SJCRH30 (cell line): ENCODE measurements at regions not wholly inside any gene's neighbourhood (a gene's known extent, or its start where the extent isn't known, plus 50 kb on each side); places are given as distances from the start of the nearest gene placed in this dataset.

ENCODE experiments used
- DNase-seq, 2 experiments: peaks; one replicate each; pipeline ENCODE4 v3.0.0-alpha.2; 2015 to 2020
- H3K27ac ChIP-seq: fragments of 250-450 bp; sonication (Bioruptor Pico); 2 replicates; pipeline ENCODE4 v1.5.1; 2020; ENCODE audit warnings: mild to moderate bottlenecking, moderate library complexity
- H3K27me3 ChIP-seq: fragments of 250-450 bp; sonication (Bioruptor Pico); 2 replicates; pipeline ENCODE4 v1.5.1; 2020; ENCODE audit warnings: mild to moderate bottlenecking, moderate library complexity
- H3K36me3 ChIP-seq: fragments of 250-450 bp; sonication (Bioruptor Pico); 2 replicates; pipeline ENCODE4 v1.5.1; 2020; ENCODE audit warnings: mild to moderate bottlenecking, moderate library complexity
- H3K4me1 ChIP-seq: fragments of 250-450 bp; sonication (Bioruptor Pico); 2 replicates; pipeline ENCODE4 v1.5.1; 2020; ENCODE audit warnings: mild to moderate bottlenecking, moderate library complexity
- H3K4me3 ChIP-seq: fragments of 250-450 bp; sonication (Bioruptor Pico); 2 replicates; pipeline ENCODE4 v1.5.1; 2020; ENCODE audit warnings: mild to moderate bottlenecking, moderate library complexity
- H3K9me3 ChIP-seq: fragments of 250-450 bp; sonication (Bioruptor Pico); replicated peaks from 2 replicates; pipeline ENCODE4 v1.5.1; 2020; ENCODE audit warnings: mild to moderate bottlenecking, moderate library complexity

DNA sequence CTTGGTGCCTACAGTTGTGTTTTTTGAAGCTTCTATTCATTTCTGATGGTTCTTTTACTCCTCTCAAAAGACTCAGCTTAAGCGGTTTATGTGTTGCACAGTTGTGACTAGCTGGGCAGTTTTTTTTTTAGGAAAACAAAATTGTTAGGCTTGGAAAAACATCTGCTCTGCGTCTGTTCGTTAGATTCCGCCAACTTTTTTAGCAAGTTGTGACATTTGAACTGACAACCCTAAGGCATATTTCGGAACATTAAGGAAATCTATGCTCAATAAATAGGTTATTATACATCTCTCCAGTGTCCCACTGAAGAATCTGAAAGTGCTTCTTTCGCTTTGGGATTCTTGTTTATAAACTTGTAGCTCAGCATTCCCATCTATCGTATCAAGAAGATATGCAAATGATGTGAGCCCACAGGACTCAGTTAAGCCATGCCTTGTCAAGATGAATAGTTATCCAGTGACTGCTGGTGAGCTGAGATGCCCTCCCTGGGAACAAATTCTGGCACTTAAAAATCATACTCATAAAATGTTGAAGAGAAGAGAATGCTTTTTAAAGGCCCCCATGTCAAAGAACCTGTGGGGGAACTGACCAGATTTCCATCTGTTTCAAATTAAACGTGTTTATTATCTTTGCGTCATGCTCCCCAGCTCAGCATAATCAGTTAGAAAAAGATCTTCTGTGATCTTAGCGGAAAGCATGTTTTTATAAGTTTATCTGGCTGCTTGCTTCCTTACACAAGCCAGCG lies 109.0 kb upstream of the FAM20A start:
- H3K27me3 ChIP-seq: no peaks in the 10 kb centered on the region
- H3K4me3 ChIP-seq: no peak overlapping the region
- H3K9me3 ChIP-seq: no peaks in the 10 kb centered on the region
- no peak overlapping the region for H3K27ac ChIP-seq
- H3K4me1 ChIP-seq: peaks cover 27% of the 10 kb centered on the region
- H3K36me3 ChIP-seq: no peaks in the 10 kb centered on the region
- DNase-seq: no peak

DNA sequence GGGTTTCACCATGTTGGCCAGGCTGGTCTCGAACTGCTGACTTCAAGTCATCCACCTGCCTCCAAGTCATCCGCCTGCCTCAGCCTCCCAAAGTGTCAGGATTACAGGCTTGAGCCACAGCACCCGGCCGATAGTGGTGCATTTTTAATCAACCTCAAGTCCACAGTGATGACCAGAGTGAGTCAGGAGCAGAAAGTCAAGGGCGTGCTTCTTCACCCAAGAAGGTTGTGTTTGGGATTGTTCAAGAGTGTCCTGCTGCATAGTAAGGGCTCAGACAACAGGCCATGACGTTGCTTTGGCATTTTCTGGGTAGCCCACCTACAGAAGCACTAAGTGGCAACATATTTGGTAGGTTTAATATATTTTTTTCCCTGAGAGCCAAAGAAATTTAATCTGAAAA lies 108.3 kb upstream of the FAM20A start:
- no peak overlapping the region for H3K4me3 ChIP-seq
- H3K27me3 ChIP-seq: no peaks in the 10 kb centered on the region
- no peaks in the 10 kb centered on the region for H3K36me3 ChIP-seq
- peaks cover 33% of the 10 kb centered on the region for H3K4me1 ChIP-seq
- DNase-seq: no peak
- H3K27ac ChIP-seq: no peak overlapping the region
- H3K9me3 ChIP-seq: no peaks in the 10 kb centered on the region

DNA sequence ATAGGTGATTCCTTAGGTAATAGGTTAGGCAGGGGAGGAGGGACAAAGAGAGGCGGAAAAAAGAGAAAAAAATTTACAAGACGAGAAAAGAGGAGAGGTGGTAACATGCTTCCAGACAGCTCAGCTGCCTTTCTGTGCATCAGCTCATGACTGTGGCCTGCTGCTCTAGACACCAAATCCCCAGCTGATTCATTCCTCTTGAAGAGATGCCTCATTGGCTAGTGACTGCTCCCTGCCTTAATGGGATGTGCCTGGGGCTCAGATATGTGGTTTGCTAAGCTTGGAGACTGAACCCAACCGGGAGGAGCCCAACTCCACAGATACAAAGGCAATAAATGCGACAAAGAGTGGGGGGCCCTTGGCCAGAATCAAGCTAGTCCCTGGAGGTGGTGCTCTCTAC lies 105.9 kb upstream of the FAM20A start:
- peak; percentile 67 to 81 for DNase-seq

DNA sequence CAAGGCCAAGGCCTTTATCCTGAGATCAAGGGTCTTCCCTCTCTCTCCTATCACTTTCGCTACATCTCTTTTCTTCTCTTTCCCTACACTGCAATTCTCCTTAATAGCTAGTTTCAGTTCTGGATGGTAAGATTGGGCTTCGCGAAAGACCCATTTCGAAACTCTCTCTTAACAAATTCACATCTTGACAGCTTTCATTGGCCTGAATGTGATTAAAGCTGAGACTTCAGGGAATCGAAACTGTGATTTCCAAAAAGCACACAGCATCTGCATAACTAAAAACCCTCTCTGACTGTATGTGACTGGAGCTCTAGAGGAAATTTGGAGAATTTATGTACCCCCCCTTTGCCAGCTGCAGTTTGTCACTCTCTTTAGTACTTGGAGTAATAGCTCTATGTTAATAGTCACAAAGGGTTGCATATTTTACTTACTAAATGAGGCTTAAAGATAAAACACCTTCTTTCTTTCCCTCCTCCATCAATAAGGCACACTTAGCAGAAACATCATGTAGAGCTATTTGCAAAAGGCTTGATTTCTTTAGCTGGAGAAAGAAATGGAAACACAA lies 105.3 kb upstream of the FAM20A start:
- H3K36me3 ChIP-seq: no peaks in the 10 kb centered on the region
- no peaks in the 10 kb centered on the region for H3K9me3 ChIP-seq
- peak overlapping the region; percentile 50 for H3K27ac ChIP-seq
- H3K27me3 ChIP-seq: no peaks in the 10 kb centered on the region
- peaks cover 37% of the 10 kb centered on the region for H3K4me1 ChIP-seq
- no peak for DNase-seq
- no peak overlapping the region for H3K4me3 ChIP-seq

More for the DNA sequence above, 105.9 kb upstream of the FAM20A start:
- H3K27me3 ChIP-seq: no peaks in the 10 kb centered on the region
- H3K9me3 ChIP-seq: no peaks in the 10 kb centered on the region
- H3K36me3 ChIP-seq: no peaks in the 10 kb centered on the region
- peak overlapping the region; percentile 50 for H3K27ac ChIP-seq
- peaks cover 34% of the 10 kb centered on the region for H3K4me1 ChIP-seq
- no peak overlapping the region for H3K4me3 ChIP-seq

DNA sequence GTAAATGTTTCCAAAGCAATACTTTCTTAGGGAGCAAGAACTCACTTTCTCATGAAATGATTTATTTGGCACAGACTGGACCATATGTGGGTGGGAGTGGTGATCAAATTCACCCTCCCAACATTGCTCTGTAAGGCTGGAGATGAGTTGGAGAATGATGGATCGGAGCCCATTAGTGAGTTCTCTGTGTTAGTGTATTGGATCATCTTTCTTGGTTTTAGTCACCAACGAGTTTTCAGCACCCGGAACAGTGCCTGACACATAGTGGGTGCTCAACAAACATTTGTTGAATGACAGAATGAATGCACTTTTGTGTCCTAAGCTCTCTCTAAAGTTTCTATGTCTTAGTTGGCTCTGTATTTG lies 104.5 kb upstream of the FAM20A start:
- H3K4me1 ChIP-seq: peaks cover 45% of the 10 kb centered on the region
- no peaks in the 10 kb centered on the region for H3K36me3 ChIP-seq
- H3K27me3 ChIP-seq: no peaks in the 10 kb centered on the region
- DNase-seq: no peak
- H3K4me3 ChIP-seq: no peak overlapping the region
- H3K9me3 ChIP-seq: no peaks in the 10 kb centered on the region
- peak overlapping the region; percentile 44 for H3K27ac ChIP-seq

DNA sequence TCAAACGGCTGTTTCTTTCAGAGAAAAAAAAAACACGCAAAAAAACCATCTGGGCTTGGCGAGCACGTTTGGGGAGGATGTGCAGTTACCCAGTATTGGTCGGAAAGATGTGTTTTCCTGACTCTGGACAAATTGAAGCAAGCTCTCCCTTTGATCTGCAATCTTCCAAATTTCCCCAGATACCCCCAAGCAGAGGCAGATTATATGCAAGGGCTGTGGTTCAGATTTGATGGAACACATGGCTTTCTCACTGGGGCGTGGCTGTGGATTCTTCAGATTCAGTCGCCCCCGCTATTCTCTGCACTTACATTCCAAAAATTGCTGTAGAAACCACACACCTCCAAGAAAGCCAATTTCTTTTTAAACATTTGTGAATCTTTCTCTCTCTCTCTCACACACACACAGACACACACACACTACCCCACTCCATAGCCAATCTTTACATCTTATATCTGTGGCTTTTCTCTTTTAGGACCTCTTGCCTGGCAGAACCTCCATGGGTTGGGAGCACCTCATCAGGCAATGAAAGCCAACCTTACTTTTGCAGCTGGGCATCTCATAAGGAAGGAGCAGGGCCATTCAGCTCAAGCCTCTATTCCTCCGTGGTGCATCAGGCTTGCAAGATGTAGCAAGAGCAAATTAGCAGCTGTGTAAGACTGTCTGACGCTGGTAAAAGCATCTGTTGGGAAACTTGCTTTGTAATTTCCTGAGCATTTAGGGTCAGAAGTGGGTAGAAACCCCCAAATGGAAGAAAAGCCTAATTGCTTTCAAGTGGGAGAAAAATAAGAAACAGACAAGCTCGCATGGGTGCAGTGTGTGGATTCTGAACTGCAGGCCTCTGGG lies 103.9 kb upstream of the FAM20A start:
- Histone ChIP-seq H3K4me3 (no peak overlapping the region), H3K27me3 (no peaks in the 10 kb centered on the region), H3K27ac (peak overlapping the region; percentile 44), H3K36me3 (no peaks in the 10 kb centered on the region), H3K9me3 (no peaks in the 10 kb centered on the region), H3K4me1 (peaks cover 45% of the 10 kb centered on the region)
- DNase-seq: peak; percentile 32 to 38

DNA sequence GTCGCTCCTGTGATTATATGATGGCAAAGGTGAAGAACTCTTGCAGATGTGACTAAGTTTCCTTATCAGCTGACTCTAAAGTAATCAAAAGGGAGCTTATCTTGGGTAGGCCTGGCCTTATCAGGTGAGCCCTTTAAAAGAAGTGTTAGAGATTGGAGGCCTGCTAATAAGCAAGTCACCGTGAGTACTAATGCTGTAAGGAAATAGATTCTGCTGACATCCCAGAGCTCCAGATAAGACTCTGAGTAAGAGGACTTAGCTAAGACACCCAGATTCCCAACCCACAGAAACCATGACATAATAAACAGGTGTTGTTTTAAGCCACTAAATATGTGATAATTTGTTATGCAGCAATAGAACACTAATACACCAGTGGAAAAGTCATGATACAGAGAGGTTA lies 99.9 kb upstream of the FAM20A start:
- peak in 1 of 2 experiments; percentile 67 for DNase-seq
- H3K9me3 ChIP-seq: 0 out of 2 replicates have a peak, but pooled peaks cover 3% of the 10 kb centered on the region
- H3K36me3 ChIP-seq: no peaks in the 10 kb centered on the region
- H3K4me1 ChIP-seq: peaks cover 68% of the 10 kb centered on the region
- no peak overlapping the region for H3K4me3 ChIP-seq
- no peaks in the 10 kb centered on the region for H3K27me3 ChIP-seq
- H3K27ac ChIP-seq: peak overlapping the region; percentile 19; the same call in 1 of the 2 replicates

DNA sequence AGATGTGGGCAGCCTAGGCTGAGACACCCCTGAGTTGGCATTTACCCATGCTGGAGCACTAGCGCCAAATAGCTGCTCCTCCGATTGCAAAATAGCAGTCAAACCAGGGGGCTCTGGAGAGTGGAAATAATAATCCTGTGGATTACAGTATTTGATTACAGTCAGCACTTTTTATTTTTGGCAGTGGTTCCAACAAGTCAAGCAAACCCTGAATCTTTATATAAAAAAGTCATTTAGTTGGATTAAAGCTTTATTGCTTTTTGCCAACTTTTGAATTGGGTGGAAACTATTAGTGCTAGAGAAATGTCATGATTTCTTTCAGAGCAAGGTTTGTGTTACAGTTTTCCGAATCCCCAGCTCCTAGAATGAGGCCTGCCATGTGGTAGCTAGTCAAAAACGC lies 99.3 kb upstream of the FAM20A start:
- no peak for DNase-seq
- H3K9me3 ChIP-seq: 0 out of 2 replicates have a peak, but pooled peaks cover 3% of the 10 kb centered on the region
- peaks cover 70% of the 10 kb centered on the region for H3K4me1 ChIP-seq
- no peaks in the 10 kb centered on the region for H3K36me3 ChIP-seq
- no peaks in the 10 kb centered on the region for H3K27me3 ChIP-seq
- H3K27ac ChIP-seq: no peak overlapping the region
- H3K4me3 ChIP-seq: no peak overlapping the region

DNA sequence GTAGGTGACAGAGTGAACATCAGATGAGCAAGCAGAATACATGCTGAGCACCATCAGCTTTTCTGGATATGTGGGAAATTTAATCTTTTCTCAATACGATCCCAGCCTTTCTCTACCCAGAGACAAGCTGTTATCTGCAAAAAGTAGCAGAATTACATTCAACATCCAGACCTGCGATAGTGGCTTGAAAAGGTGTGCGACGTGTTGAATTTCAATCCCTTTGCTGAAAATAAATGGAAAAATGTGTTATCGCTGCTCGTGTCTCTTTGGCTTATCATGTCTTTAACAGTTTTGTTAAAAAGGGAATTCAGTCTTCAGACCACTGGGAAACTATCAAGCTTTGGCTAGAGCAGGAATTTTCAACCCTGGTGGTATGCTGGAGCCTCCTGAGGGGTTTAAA lies 98.8 kb upstream of the FAM20A start:
- no peak for DNase-seq
- Histone ChIP-seq H3K4me3 (no peak overlapping the region), H3K4me1 (peaks cover 67% of the 10 kb centered on the region), H3K27ac (no peak overlapping the region), H3K9me3 (0 out of 2 replicates have a peak, but pooled peaks cover 3% of the 10 kb centered on the region), H3K27me3 (no peaks in the 10 kb centered on the region), H3K36me3 (no peaks in the 10 kb centered on the region)

DNA sequence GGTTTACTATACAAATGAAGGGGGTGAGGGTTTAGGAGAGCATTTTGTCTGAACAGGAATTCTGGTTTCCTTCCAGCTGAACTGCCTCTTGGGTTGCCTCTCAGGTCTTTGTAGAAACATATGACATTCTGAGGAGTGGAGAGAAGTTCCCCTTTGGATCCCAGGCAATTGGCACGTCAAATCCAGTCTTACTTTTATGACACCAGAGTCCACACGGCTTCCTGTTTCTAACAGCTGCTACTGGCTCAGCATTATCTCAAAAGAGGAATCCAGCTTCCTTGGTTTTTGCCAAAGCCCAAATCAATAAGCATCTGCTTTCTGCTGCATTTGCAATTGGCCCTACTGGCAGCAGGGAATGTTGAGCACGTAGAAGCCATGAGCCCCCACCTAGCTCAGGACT lies 97.6 kb upstream of the FAM20A start:
- Histone ChIP-seq H3K36me3 (no peaks in the 10 kb centered on the region), H3K4me3 (no peak overlapping the region), H3K9me3 (0 out of 2 replicates have a peak, but pooled peaks cover 3% of the 10 kb centered on the region), H3K27me3 (no peaks in the 10 kb centered on the region), H3K27ac (peak overlapping the region; percentile 79), H3K4me1 (peaks cover 75% of the 10 kb centered on the region)
- DNase-seq: peak; percentile 54 to 84

DNA sequence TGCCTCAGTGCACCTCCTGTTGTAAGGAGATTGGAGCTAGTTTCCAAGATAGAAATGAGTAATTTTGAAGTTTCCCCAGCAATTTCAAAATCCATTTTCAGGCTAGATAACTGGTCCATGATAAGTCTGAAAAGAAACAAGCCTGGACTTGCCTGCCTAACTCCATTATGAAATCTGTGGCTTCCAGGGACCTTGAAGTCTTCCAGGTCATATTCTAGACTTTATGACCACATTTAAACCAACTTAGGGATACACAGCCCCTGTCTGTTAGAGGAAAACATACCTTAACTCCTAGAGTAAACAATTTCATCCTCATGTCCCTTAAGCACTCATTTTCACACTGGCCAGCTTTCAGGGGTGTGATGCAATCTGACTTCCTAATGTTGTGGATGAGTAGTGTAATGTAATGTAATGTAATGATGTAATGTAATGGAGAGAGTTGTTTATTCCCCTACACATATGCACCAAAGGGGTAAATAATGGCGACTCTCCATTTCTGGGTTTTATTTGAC lies 96.7 kb upstream of the FAM20A start:
- H3K4me1 ChIP-seq: peaks cover 84% of the 10 kb centered on the region
- DNase-seq: peak in 1 of 2 experiments; percentile 41

DNA sequence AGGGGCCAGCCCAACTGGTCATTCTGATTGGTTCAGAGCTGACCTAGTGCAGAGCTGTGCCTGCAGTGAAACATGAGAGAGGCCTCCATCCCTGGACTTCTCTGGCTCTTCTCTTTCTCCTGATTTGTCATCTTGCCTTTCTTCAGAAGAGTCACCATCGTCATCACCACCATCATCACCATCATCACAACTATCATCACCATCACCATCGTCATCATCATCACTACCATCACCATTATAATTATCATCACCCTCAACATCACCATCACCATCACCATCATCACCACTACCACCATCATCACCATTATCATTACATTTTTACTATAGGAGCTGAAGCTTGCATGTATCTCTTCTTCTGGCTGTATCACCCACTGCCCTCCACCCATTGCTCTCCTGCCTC lies 94.5 kb upstream of the FAM20A start:
- Histone ChIP-seq H3K9me3 (0 out of 2 replicates have a peak, but pooled peaks cover 3% of the 10 kb centered on the region), H3K4me1 (peaks cover 79% of the 10 kb centered on the region), H3K27ac (peak overlapping the region; percentile 87), H3K4me3 (no peak overlapping the region), H3K27me3 (no peaks in the 10 kb centered on the region), H3K36me3 (no peaks in the 10 kb centered on the region)
- DNase-seq: no peak

More for the DNA sequence above, 96.7 kb upstream of the FAM20A start:
- Histone ChIP-seq H3K27ac (peak overlapping the region; percentile 79), H3K36me3 (no peaks in the 10 kb centered on the region), H3K9me3 (0 out of 2 replicates have a peak, but pooled peaks cover 3% of the 10 kb centered on the region), H3K27me3 (no peaks in the 10 kb centered on the region), H3K4me3 (no peak overlapping the region)

DNA sequence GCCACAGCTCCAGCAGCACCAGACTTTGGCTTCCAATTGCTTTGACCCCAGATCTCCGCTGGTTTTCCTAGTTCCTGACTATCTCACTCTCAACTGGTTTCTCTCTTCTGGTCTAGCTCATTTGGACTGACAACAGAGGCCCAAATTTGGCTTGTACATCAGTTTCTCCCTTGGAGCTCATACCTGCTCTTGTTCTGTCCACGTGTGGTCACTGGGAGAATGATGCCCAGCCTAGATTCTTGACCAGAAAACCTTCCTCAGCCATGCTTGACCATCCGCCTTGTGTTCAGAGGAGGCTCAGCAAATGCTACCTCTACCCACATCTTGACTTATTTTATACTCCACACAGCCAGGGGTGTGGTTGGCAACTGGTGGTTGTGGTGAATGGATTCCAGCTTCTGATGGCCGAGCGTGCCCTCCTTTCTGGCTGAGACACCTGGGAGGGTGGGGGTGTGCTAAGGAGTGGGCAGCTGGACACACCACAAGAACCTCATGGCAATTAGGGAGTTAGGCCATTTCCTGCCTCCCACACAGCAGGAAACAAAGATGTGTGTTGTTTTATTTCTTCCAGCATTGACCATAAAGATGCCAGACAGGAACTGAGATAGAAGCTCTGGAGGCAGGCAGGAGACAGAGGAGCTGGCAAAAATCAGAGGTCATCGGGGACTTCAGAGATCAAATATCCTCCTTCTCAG lies 93.8 kb upstream of the FAM20A start:
- H3K36me3 ChIP-seq: no peaks in the 10 kb centered on the region
- peaks cover 72% of the 10 kb centered on the region for H3K4me1 ChIP-seq
- no peak overlapping the region for H3K4me3 ChIP-seq
- H3K27me3 ChIP-seq: no peaks in the 10 kb centered on the region
- 0 out of 2 replicates have a peak, but pooled peaks cover 3% of the 10 kb centered on the region for H3K9me3 ChIP-seq
- peak overlapping the region; percentile 87 for H3K27ac ChIP-seq
- peak; percentile 95 to 97 for DNase-seq

DNA sequence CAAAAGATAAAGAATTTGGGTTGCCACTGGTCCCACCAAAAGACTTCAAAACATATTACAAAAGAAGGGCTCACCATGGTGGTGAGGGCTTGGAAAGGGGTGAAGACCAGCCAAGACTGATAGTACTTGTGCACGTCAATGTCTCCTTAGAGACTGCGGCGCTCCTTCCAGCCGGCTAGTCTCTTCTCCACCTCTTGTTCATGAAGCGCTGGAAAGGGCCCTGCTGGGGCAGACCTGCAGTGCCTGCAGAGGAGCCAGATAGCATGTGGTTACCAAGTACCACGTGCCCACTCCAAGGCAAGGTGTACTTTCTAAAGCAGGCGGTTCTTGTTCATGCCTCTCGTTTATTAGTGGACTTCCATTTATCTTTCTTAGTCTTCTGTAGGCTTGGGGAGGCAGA lies 92.7 kb upstream of the FAM20A start:
- Histone ChIP-seq H3K4me3 (no peak overlapping the region), H3K36me3 (no peaks in the 10 kb centered on the region), H3K27ac (peak overlapping the region; percentile 87), H3K4me1 (peaks cover 62% of the 10 kb centered on the region), H3K9me3 (0 out of 2 replicates have a peak, but pooled peaks cover 3% of the 10 kb centered on the region), H3K27me3 (no peaks in the 10 kb centered on the region)
- DNase-seq: no peak
